Lung (tissue), 11 donors: ENCODE measurements at regions not wholly inside any gene's neighbourhood (a gene's known extent, or its start where the extent isn't known, plus 50 kb on each side); places are given as distances from the start of the nearest gene placed in this dataset.

Experiments
- ATAC-seq: fragments of 200-7000 bp; cut with Tn5 transposase; one replicate; pipeline ENCODE4 v1.9.1; 2020; ENCODE audit warnings: moderate number of reproducible peaks; ENCODE audit not compliant: insufficient read depth, low FRiP score
- DNase-seq, 3 donors: peaks; one replicate each; pipeline ENCODE4 v3.0.0-alpha.2; 2013 to 2017
- H3K27ac ChIP-seq, 2 donors: one replicate each; pipeline ENCODE4 v1.5.1; 2013; ENCODE audit warnings: mild to moderate bottlenecking in 2 of 2, moderate library complexity in 2 of 2, control low read depth in 1 of 2, inconsistent platforms in 1 of 2, low read depth in 1 of 2, low read length in 1 of 2
- H3K27me3 ChIP-seq, 3 donors: one replicate each; pipeline ENCODE4 v1.5.1; 2013; ENCODE audit warnings: low read length in 2 of 3; ENCODE audit not compliant: control insufficient read depth in 3 of 3, insufficient read depth in 3 of 3
- H3K36me3 ChIP-seq, 4 donors: one replicate each; pipeline ENCODE4 v1.5.1; 2013; ENCODE audit warnings: low read length in 4 of 4, mild to moderate bottlenecking in 1 of 4, moderate library complexity in 1 of 4; ENCODE audit not compliant: control insufficient read depth in 4 of 4, insufficient read depth in 4 of 4
- H3K4me1 ChIP-seq, 5 donors: one replicate each; pipeline ENCODE4 v1.5.1; 2013; ENCODE audit warnings: low read length in 5 of 5, mild to moderate bottlenecking in 2 of 5, moderate library complexity in 1 of 5; ENCODE audit not compliant: control insufficient read depth in 5 of 5, insufficient read depth in 5 of 5
- H3K4me3 ChIP-seq: one replicate; pipeline ENCODE4 v1.5.1; 2013; ENCODE audit warnings: mild to moderate bottlenecking, control low read depth, moderate library complexity
- H3K9ac ChIP-seq, 2 donors: one replicate each; pipeline ENCODE4 v1.5.1; 2013; ENCODE audit warnings: low read length in 2 of 2, control low read depth in 1 of 2; ENCODE audit not compliant: insufficient read depth in 1 of 2
- H3K9me3 ChIP-seq, 4 donors: one replicate each; pipeline ENCODE4 v1.5.1; 2013; ENCODE audit warnings: low read length in 3 of 4, mild to moderate bottlenecking in 1 of 4, moderate library complexity in 1 of 4; ENCODE audit not compliant: control insufficient read depth in 4 of 4, insufficient read depth in 3 of 4
- CTCF ChIP-seq: IDR thresholded peaks from 2 replicates; pipeline ENCODE4 v1.5.1; 2012; ENCODE audit warnings: mild to moderate bottlenecking; ENCODE audit errors: control extremely low read depth, extremely low read depth
- WGBS, 2 donors: extraction: QIAGEN DNeasy Blood & Tissue Kit; methylation state at CpG; one replicate each; pipeline ENCODE4 v1.1.7; 2013; 5-methylcytosine and 5-hydroxymethylcytosine counted together
- donor health status: control.
- donor health status: control.
- donor health status: Bipolar disorder and iron deficiency.
- donor health status: healthy.
- donor health status: DM: yes; HTN: yes; CAD: no.

- DNase-seq (no peak), ATAC-seq (no peak)
- Histone ChIP-seq H3K27ac (no peak overlapping the region), H3K4me3 (no peak overlapping the region), H3K36me3 (no peaks in the 10 kb centered on the region), H3K9me3 (no peaks in the 10 kb centered on the region), H3K27me3 (no peaks in the 10 kb centered on the region), H3K9ac (no peak overlapping the region), H3K4me1 (no peaks in the 10 kb centered on the region)
- TF ChIP-seq CTCF, result no peak
- WGBS, 2 donors, result 87 to 94% methylated on average over 1 of the region's 1 CpG
Observed at GRCh38 chrX:46398874-46399273, 146.3 kb downstream of the ZNF674 start.

GRCh38 chrX:46398126-46398525, 147.1 kb downstream of the ZNF674 start:
- H3K9ac ChIP-seq, result no peak overlapping the region
- H3K36me3 ChIP-seq, result no peaks in the 10 kb centered on the region
- H3K27me3 ChIP-seq, result no peaks in the 10 kb centered on the region
- 42 to 67% methylated on average over 1 of the region's 1 CpG for WGBS, 2 donors
- DNase-seq, result no peak
- TF ChIP-seq CTCF, result no peak
- ATAC-seq, result no peak
- no peaks in the 10 kb centered on the region for H3K9me3 ChIP-seq
- no peak overlapping the region for H3K4me3 ChIP-seq
- H3K4me1 ChIP-seq, result no peaks in the 10 kb centered on the region
- H3K27ac ChIP-seq, result no peak overlapping the region

GRCh38 chrX:46386511-46386910, 158.7 kb downstream of the ZNF674 start:
- no peak for DNase-seq
- Histone ChIP-seq H3K36me3 (no peaks in the 10 kb centered on the region), H3K4me3 (no peak overlapping the region), H3K4me1 (no peaks in the 10 kb centered on the region), H3K27me3 (no peaks in the 10 kb centered on the region), H3K9ac (no peak overlapping the region), H3K9me3 (peaks cover 0 to 6% (median under 1%) of the 10 kb centered on the region in 4 donors), H3K27ac (no peak overlapping the region)
- ATAC-seq, result no peak
- no peak for TF ChIP-seq CTCF

GRCh38 chrX:46383006-46383405, 162.2 kb downstream of the ZNF674 start:
- ATAC-seq, result no peak
- no peak overlapping the region for H3K27ac ChIP-seq
- WGBS, 2 donors, result 98% methylated on average over 2 of the region's 2 CpGs
- no peaks in the 10 kb centered on the region for H3K36me3 ChIP-seq
- no peak for DNase-seq
- no peaks in the 10 kb centered on the region for H3K27me3 ChIP-seq
- no peaks in the 10 kb centered on the region for H3K4me1 ChIP-seq
- no peaks in the 10 kb centered on the region for H3K9me3 ChIP-seq
- H3K9ac ChIP-seq, result no peak overlapping the region
- TF ChIP-seq CTCF, result no peak
- no peak overlapping the region for H3K4me3 ChIP-seq
